GM19238 (cell line): ENCODE measurements at regions not wholly inside any gene's neighbourhood (a gene's known extent, or its start where the extent isn't known, plus 50 kb on each side); places are given as distances from the start of the nearest gene placed in this dataset.
A peak's percentile ranks its signal among the peaks of the same experiment; 100 is the strongest.

Experiments used
- DNase-seq: peaks from one replicate; pipeline ENCODE4 v3.0.0; 2011; ENCODE audit warnings: low spot score; ENCODE audit not compliant: insufficient read length

- no peak for DNase-seq
Observed at GRCh38 chr9:551986-552929, 289.2 kb upstream of the DMRT1 start.

GRCh38 chr9:555493-555892, 286.0 kb upstream of the DMRT1 start:
- DNase-seq = no peak

GRCh38 chr9:556199-556598, 285.3 kb upstream of the DMRT1 start:
- no peak for DNase-seq

- no peak for DNase-seq
Observed at GRCh38 chr9:556675-557074, 284.8 kb upstream of the DMRT1 start.

GRCh38 chr9:557601-558201, 283.8 kb upstream of the DMRT1 start:
- no peak for DNase-seq

GRCh38 chr9:561427-561826, 280.1 kb upstream of the DMRT1 start:
- no peak for DNase-seq

- no peak for DNase-seq
Observed at GRCh38 chr9:563200-563599, 278.3 kb upstream of the DMRT1 start.

GRCh38 chr9:565528-565927, 276.0 kb upstream of the DMRT1 start:
- no peak for DNase-seq

GRCh38 chr9:567128-567746, 274.3 kb upstream of the DMRT1 start:
- peak; percentile 10 for DNase-seq

GRCh38 chr9:567747-568305, 273.7 kb upstream of the DMRT1 start:
- no peak for DNase-seq

GRCh38 chr9:569296-569695, 272.2 kb upstream of the DMRT1 start:
- no peak for DNase-seq

- no peak for DNase-seq
Observed at GRCh38 chr9:570187-570586, 271.3 kb upstream of the DMRT1 start.

GRCh38 chr9:571066-571465, 270.4 kb upstream of the DMRT1 start:
- DNase-seq = no peak

GRCh38 chr9:571741-572140, 269.8 kb upstream of the DMRT1 start:
- no peak for DNase-seq

- no peak for DNase-seq
Observed at GRCh38 chr9:573691-574410, 267.6 kb upstream of the DMRT1 start.

- no peak for DNase-seq
Observed at GRCh38 chr9:575139-575538, 266.4 kb upstream of the DMRT1 start.

GRCh38 chr9:580652-581342, 260.7 kb upstream of the DMRT1 start:
- no peak for DNase-seq

GRCh38 chr9:581673-582497, 259.6 kb upstream of the DMRT1 start:
- no peak for DNase-seq

- no peak for DNase-seq
Observed at GRCh38 chr9:582775-583174, 258.7 kb upstream of the DMRT1 start.

GRCh38 chr9:587527-587926, 254.0 kb upstream of the DMRT1 start:
- no peak for DNase-seq
